Epithelial cell of proximal tubule (primary cell): ENCODE measurements at regions not wholly inside any gene's neighbourhood (a gene's known extent, or its start where the extent isn't known, plus 50 kb on each side); places are given as distances from the start of the nearest gene placed in this dataset.
A peak's percentile ranks its signal among the peaks of the same experiment; 100 is the strongest.
"Not testable (repeated sequence)": the region's sequence is repeated elsewhere in the genome, so short reads cannot be mapped to it uniquely, and the experiment has no call there.

Source experiments
- DNase-seq: peaks from one replicate; pipeline ENCODE4 v3.0.0-alpha.2; 2011; ENCODE audit warnings: low read depth
- H3K4me3 ChIP-seq: 2 replicates; pipeline ENCODE4 v1.5.1; 2011; ENCODE audit warnings: low read depth, mild to moderate bottlenecking, low read length
- CTCF ChIP-seq: conservative IDR thresholded peaks from 2 replicates; pipeline ENCODE4 v1.5.1; 2012; ENCODE audit warnings: low read depth, mild to moderate bottlenecking, low read length

GRCh38 chrX:147533426-147533825, 378.3 kb upstream of the FMR1 start:
- TF ChIP-seq CTCF = no peak
- no peak for DNase-seq
- H3K4me3 ChIP-seq = no peak overlapping the region

GRCh38 chrX:147537172-147537571, 374.5 kb upstream of the FMR1 start:
- H3K4me3 ChIP-seq = no peak overlapping the region
- DNase-seq = no peak
- TF ChIP-seq CTCF = no peak

GRCh38 chrX:147548023-147548422, 363.7 kb upstream of the FMR1 start:
- not testable (repeated sequence) for DNase-seq, H3K4me3 ChIP-seq

- H3K4me3 ChIP-seq = no peak overlapping the region
- no peak for DNase-seq
- TF ChIP-seq CTCF = peak; percentile 62
Observed at GRCh38 chrX:147550217-147550616, 361.5 kb upstream of the FMR1 start.

- H3K4me3 ChIP-seq = no peak overlapping the region
- no peak for DNase-seq
- no peak for TF ChIP-seq CTCF
Observed at GRCh38 chrX:147559191-147559590, 352.5 kb upstream of the FMR1 start.

- no peak overlapping the region for H3K4me3 ChIP-seq
- TF ChIP-seq CTCF = no peak
- no peak for DNase-seq
Observed at GRCh38 chrX:147565237-147565636, 346.5 kb upstream of the FMR1 start.

GRCh38 chrX:147570483-147570882, 341.2 kb upstream of the FMR1 start:
- no peak for DNase-seq
- H3K4me3 ChIP-seq = no peak overlapping the region
- TF ChIP-seq CTCF = peak; percentile 17

- no peak for DNase-seq
- no peak for TF ChIP-seq CTCF
- no peak overlapping the region for H3K4me3 ChIP-seq
Observed at GRCh38 chrX:147573266-147573665, 338.5 kb upstream of the FMR1 start.
